HG03520 (cell line): ENCODE measurements at regions not wholly inside any gene's neighbourhood (a gene's known extent, or its start where the extent isn't known, plus 50 kb on each side); places are given as distances from the start of the nearest gene placed in this dataset.
"Not testable (repeated sequence)": the region's sequence is repeated elsewhere in the genome, so short reads cannot be mapped to it uniquely, and the experiment has no call there.

Experiments used
- ATAC-seq: cut with Tn5 transposase; IDR thresholded peaks from one replicate; pipeline ENCODE4 v1.9.1; 2021; ENCODE audit warnings: mild to moderate bottlenecking, moderate library complexity; ENCODE audit not compliant: unreplicated experiment

- ATAC-seq: no peak
These were observed 174.0 kb upstream of the TPM1 start for GRCh38 chr15:62868507-62868906.

GRCh38 chr15:62869116-62869515 is 173.4 kb upstream of the TPM1 start:
- ATAC-seq: no peak

- ATAC-seq: no peak
These were observed 172.3 kb upstream of the TPM1 start for GRCh38 chr15:62870216-62870615.

GRCh38 chr15:62870701-62871100 is 171.8 kb upstream of the TPM1 start:
- not testable (repeated sequence) for ATAC-seq

- ATAC-seq: no peak
These were observed 169.3 kb upstream of the TPM1 start for GRCh38 chr15:62873203-62873602.

- no peak for ATAC-seq
These were observed 168.5 kb upstream of the TPM1 start for GRCh38 chr15:62874064-62874463.

- no peak for ATAC-seq
These were observed 167.5 kb upstream of the TPM1 start for GRCh38 chr15:62874959-62875625.

- no peak for ATAC-seq
These were observed 166.9 kb upstream of the TPM1 start for GRCh38 chr15:62875626-62876021.

- no peak for ATAC-seq
These were observed 165.2 kb upstream of the TPM1 start for GRCh38 chr15:62877276-62877857.

- ATAC-seq: no peak
These were observed 164.5 kb upstream of the TPM1 start for GRCh38 chr15:62878070-62878469.

GRCh38 chr15:62879770-62880169 is 162.8 kb upstream of the TPM1 start:
- no peak for ATAC-seq

GRCh38 chr15:62880278-62880677 is 162.3 kb upstream of the TPM1 start:
- ATAC-seq: no peak

GRCh38 chr15:62881056-62881455 is 161.5 kb upstream of the TPM1 start:
- no peak for ATAC-seq

GRCh38 chr15:62883938-62884479 is 158.5 kb upstream of the TPM1 start:
- ATAC-seq: no peak

- ATAC-seq: no peak
These were observed 156.0 kb upstream of the TPM1 start for GRCh38 chr15:62886431-62887071.

- no peak for ATAC-seq
These were observed 155.4 kb upstream of the TPM1 start for GRCh38 chr15:62887113-62887570.

GRCh38 chr15:62888623-62889022 is 153.9 kb upstream of the TPM1 start:
- no peak for ATAC-seq

- ATAC-seq: no peak
These were observed 153.3 kb upstream of the TPM1 start for GRCh38 chr15:62889141-62889661.

GRCh38 chr15:62889734-62890505 is 152.6 kb upstream of the TPM1 start:
- ATAC-seq: no peak

GRCh38 chr15:62894322-62895085 is 148.0 kb upstream of the TPM1 start:
- no peak for ATAC-seq
